ENCODE measurements at regions not wholly inside any gene's neighbourhood (a gene's known extent, or its start where the extent isn't known, plus 50 kb on each side); places are given as distances from the start of the nearest gene placed in this dataset.

DNA sequence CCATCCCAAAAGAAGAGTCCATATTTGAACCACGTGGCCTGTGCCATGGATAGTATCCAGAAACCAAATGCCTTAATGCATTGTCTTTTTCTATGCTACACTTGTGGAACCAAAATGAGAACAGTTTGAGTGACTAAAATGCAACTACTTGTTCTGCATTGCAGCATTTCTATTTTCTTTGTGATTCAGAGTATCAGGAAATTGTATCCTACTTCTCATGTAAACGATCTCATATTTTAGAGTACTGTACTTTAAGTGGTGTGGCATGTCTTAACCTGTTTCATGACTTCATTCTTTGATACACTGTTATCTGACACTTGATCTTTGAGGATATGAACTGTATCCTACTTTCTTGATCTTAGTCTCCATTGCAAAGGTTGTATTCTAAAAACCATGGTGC is 167.2 kb upstream of the WDR1 start:
- TF ChIP-seq, protein P1, sequence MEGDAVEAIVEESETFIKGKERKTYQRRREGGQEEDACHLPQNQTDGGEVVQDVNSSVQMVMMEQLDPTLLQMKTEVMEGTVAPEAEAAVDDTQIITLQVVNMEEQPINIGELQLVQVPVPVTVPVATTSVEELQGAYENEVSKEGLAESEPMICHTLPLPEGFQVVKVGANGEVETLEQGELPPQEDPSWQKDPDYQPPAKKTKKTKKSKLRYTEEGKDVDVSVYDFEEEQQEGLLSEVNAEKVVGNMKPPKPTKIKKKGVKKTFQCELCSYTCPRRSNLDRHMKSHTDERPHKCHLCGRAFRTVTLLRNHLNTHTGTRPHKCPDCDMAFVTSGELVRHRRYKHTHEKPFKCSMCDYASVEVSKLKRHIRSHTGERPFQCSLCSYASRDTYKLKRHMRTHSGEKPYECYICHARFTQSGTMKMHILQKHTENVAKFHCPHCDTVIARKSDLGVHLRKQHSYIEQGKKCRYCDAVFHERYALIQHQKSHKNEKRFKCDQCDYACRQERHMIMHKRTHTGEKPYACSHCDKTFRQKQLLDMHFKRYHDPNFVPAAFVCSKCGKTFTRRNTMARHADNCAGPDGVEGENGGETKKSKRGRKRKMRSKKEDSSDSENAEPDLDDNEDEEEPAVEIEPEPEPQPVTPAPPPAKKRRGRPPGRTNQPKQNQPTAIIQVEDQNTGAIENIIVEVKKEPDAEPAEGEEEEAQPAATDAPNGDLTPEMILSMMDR (IDR thresholded peaks at IDR 0.05), result no peak
- no peak for TF ChIP-seq POLR2A (IDR thresholded peaks at IDR 0.05)

All from ovary (tissue), 3 donors.